ENCODE measurements at regions not wholly inside any gene's neighbourhood (a gene's known extent, or its start where the extent isn't known, plus 50 kb on each side); places are given as distances from the start of the nearest gene placed in this dataset.
A peak's percentile ranks its signal among the peaks of the same experiment; 100 is the strongest.
"Not testable (repeated sequence)": the region's sequence is repeated elsewhere in the genome, so short reads cannot be mapped to it uniquely, and the experiment has no call there.

DNA sequence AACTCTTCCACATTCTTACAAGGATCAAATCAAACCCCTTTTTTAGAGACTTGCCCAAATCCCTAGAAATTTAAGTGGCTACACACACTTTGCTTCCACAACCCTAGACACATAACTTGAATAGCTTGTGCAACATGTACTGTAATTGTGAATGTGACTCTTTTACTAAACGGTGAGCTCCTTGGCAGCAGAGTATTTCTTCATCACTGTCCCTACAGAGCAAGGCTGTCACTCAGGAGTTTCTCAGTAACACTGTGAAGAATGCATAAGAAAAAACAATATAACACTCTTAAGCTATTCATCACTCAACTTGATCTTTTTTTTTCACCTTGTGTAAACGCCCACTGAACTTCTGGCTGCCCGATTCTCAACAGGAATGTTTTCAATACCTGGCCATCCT lies 53.8 kb upstream of the ADAMTS18 start:
- DNase-seq (ENCODE audit: low read depth), result no peak

GRCh38 chr16:77491091-77491490 lies 56.3 kb upstream of the ADAMTS18 start:
- DNase-seq (ENCODE audit: low read depth), result no peak

GRCh38 chr16:77496934-77497333 lies 62.1 kb upstream of the ADAMTS18 start:
- DNase-seq (ENCODE audit: low read depth), result no peak

DNA sequence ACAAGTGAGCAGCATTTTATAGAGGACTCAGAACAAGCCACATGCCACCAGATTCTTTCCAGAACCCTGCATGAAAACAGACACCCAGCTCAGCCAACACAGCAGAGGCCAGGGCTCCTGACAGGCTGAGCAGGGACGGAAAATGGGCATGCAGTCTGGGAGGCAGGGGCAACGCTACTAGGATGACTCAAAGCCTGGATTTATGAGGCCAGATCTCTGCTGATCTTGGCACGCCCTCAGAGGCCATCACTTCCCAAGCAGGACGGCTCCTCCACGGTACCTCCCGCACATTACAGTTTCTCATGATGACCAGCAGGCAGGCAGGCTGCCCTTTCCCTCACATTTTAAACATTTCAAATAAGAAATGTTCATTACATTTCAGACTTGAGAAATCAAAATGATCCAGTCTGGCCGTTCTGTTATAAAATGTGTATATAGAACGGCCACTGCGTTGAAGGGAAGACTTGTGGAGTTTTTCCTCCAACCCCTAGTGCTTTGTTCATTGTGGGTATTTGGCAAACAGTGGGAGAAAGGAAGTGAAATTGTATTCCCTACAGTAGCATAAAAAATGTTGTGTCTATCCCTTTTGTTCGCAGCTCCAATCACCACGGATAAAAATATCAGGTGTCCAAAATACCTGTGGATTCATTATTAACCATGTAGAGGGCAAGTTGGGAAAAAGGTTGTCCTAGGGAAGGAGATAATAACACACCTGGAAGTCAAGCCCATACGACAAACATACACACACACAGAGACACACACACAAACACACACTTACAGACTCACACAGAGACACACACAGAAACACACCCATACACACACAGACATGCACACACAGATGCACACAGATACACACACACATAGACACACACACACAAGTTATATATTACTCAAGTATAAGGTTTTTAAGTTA lies 64.8 kb upstream of the ADAMTS18 start:
- no peak for DNase-seq (ENCODE audit: low read depth)

DNA sequence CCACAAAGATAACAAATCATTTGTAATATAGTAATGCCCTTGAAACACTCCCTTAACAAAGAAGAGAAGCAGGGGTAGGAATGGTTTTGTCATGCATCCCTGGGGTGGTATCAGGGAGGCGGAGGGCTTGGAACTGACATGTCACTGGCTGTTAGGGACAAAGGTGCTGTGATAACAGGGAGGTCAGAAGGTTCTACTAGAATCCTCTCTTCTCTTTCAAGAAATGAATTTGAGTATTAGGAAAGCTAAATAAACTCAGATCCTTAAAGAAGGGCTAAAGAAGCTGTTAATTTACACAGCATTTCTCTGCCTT lies 65.4 kb upstream of the ADAMTS18 start:
- DNase-seq (ENCODE audit: low read depth), result no peak

DNA sequence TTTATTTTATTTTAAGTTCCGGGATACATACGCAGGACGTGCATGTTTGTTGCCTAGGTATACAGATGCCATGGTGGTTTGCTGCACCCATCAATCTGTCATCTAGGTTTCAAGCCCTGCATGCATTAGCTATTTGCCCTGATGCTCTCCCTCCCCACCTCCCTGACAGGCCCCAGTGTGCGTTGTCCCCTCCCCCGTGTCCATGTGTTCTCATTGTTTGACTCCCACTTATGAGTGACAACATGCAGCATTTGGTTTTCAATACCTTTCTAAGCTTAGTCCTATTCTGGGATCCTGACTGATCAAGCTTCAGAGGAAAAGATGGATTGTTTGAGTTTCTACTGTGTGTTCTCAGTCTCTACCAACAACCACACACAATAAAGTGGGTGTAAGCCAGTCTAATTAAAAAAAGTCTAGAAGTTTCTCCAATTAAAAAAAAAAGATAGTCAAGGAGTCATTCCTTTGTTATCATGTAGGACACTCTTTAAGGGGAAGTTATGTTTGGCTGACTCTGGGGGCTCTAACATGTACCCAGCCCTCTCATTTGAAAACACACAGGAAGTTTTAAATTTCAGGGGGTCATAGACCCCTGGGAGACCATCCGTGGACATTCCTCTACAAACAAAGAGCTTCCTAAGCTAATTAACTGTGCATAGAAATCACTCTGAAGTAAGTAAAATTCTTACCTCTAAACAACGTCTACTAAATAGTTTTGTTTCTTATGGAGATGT lies 66.3 kb upstream of the ADAMTS18 start:
- DNase-seq (ENCODE audit: low read depth), result no peak

- DNase-seq (ENCODE audit: low read depth), result no peak
These were observed 67.6 kb upstream of the ADAMTS18 start for GRCh38 chr16:77502448-77502847.

DNA sequence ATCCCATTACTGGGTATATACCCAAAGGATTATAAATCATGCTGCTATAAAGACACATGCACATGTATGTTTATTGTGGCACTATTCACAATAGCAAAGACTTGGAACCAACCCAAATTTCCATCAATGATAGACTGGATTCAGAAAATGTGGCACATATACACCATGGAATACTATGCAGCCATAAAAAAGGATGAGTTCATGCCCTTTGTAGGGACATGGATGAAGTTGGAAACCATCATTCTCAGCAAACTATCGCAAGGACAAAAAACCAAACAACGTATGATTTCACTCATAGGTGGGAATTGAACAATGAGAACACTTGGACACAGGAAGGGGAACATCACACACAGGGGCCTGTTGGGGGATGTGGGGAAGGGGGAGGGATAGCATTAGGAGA lies 71.7 kb upstream of the ADAMTS18 start:
- DNase-seq (ENCODE audit: low read depth), result not testable (repeated sequence)

DNA sequence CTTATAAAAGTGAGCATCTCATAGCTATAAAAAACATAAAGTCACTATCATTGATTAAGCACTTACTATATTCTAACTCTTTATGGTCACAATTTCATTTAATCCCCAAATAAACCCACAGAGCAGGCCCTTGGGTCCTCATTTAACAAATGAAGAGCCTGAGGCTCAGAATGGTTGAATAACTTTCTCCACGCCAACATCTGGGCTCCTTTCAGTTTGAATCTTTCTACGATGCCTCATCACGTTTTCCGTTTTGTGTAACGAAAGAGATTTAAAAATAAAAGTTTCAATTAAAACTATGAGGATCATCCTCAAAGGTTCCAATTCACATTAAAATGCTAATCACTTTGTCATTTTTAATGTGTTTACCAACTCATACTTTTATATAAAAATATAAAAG lies 74.2 kb upstream of the ADAMTS18 start:
- DNase-seq (ENCODE audit: low read depth), result no peak

- DNase-seq (ENCODE audit: low read depth), result no peak
These were observed 75.0 kb upstream of the ADAMTS18 start for GRCh38 chr16:77509796-77510195.

- no peak for DNase-seq (ENCODE audit: low read depth)
These were observed 76.2 kb upstream of the ADAMTS18 start for GRCh38 chr16:77511053-77511452.

DNA sequence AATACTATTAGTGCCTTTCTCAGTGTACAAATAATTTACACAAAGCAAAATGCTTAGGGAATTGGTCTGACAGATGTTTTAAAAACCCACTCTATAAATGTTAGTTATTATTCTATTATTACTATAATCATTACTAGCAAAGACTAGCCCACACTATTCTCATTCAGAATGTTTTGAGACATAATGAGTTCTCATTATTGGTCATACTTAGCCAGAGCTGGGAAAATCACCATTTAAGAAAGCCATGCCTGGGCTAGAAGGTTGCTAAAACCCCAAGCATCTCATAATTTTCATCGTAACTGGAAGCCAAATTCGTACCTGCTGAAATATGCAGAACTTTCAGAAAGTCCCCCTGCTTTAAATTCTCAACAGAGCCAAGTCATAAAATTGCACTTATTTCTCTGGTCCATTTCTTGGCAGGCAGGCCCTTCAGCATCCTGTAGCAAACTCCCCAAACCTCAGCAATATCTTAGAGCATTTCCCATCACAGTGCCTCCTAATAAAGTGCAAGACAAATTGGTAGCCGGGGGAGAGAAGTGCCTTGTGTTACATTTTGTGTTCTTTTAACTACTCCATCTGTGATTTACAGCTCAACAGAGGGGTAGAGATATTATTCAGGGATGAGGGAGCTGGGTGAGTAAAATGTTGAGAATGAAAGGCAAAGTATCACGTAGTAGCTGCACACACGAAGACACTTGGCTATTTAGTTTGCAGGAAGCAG lies 79.8 kb upstream of the ADAMTS18 start:
- no peak for DNase-seq (ENCODE audit: low read depth)

DNA sequence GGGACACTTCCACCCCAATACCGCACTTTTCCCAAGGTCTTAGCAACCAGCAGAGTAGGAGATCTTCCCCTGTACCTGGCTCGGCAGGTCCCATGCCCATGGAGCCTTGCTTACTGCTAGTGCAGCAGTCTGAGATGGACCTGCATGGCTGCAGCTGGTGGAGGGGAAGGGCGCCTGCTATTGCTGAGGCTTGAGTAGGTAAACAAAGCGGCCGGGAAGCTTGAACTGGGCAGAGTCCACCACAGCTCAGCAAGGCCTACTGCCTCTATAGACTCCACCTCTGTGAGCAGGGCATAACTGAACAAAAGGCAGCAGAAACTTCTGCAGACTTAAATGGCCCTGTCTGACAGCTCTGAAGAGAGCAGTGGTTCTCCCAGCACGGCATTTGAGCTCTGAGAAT lies 90.4 kb upstream of the ADAMTS18 start:
- not testable (repeated sequence) for DNase-seq (ENCODE audit: low read depth)

DNA sequence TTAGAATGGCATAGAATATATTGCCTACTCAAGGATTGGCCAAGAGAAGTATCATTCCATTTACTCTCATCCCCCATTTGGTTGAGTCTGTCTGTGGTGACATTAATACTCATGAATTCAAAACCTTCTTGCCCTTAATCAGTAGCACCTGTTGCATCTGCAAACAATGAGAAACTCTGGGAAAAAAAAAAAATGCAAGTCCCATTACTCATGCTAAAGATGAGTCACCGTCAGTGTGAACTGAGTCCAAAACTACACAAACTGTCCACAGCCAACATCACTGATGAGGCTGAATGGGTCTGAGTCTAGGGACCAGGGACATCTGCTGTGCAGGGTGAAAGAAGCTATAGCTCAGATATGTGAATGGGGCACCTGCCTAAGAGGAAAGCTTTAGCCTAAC lies 96.9 kb upstream of the ADAMTS18 start:
- DNase-seq (ENCODE audit: low read depth), result peak; percentile 43

- no peak for DNase-seq (ENCODE audit: low read depth)
These were observed 102.0 kb upstream of the ADAMTS18 start for GRCh38 chr16:77536809-77537208.

DNA sequence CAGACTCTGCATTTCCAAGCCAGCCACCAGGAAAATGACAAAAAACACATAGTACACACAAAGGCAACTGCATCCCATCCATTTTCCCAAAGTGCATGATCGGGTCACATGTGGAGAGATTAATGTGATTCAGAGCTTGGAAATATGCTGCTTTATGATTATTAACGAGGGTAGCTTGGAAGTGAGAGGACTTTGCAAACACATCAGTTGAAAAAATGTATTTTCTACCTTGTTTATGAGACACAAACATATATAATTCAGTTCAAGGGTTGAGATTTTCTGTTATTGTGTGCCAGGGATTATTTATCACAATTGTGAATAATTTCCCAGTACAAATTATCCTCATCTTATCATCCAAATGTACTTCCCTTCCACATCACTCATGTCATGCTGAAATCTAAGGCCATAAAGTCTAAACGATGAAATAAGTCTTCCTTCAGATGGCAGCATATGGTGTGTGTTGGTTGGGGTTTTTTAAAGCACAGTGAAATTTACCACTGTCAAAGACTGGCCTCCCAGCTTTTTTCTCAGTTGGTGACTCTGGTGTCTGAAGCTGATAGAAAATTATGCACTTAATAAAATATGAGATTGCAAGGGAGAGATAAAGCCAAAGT lies 104.7 kb upstream of the ADAMTS18 start:
- no peak for DNase-seq (ENCODE audit: low read depth)

GRCh38 chr16:77540646-77541045 lies 105.8 kb upstream of the ADAMTS18 start:
- no peak for DNase-seq (ENCODE audit: low read depth)

GRCh38 chr16:77541165-77541564 lies 106.3 kb upstream of the ADAMTS18 start:
- no peak for DNase-seq (ENCODE audit: low read depth)

GRCh38 chr16:77548151-77548550 lies 113.3 kb upstream of the ADAMTS18 start:
- no peak for DNase-seq (ENCODE audit: low read depth)

- no peak for DNase-seq (ENCODE audit: low read depth)
These were observed 113.9 kb upstream of the ADAMTS18 start for GRCh38 chr16:77548766-77549165.

- DNase-seq (ENCODE audit: low read depth), result no peak
These were observed 115.0 kb upstream of the ADAMTS18 start for GRCh38 chr16:77549876-77550275.

- DNase-seq (ENCODE audit: low read depth), result no peak
These were observed 116.5 kb upstream of the ADAMTS18 start for GRCh38 chr16:77551357-77551756.
